GM12878 (cell line): ENCODE measurements at regions not wholly inside any gene's neighbourhood (a gene's known extent, or its start where the extent isn't known, plus 50 kb on each side); places are given as distances from the start of the nearest gene placed in this dataset.

Experiments used
- ATAC-seq: fragments of 200-7000 bp; cut with Tn5 transposase; 3 replicates; pipeline ENCODE4 v1.9.1; 2020; ENCODE audit warnings: mild to moderate bottlenecking, moderate library complexity
- BruUV-seq: library from RNA; stranded (reverse); fragments of 400-500 nt; replicated peaks from 2 replicates; lab custom pipeline; 2021; lab: Mats Ljungman, UMichigan
- CTCF ChIA-PET: fragments of 300-600 bp; sonication (Branson Sonifier 250); formaldehyde crosslinking; extraction: SDS; loops from one replicate; lab custom pipeline; 2021; ENCODE audit warnings: inconsistent platforms; lab: Yijun Ruan, JAX
- POLR2A ChIA-PET: fragments of 350-600 bp; formaldehyde crosslinking; extraction: SDS; loops from one replicate; lab custom pipeline; 2021; ENCODE audit warnings: inconsistent platforms; lab: Charles Lee
- RAD21 ChIA-PET: fragments of 300-600 bp; sonication (Branson Sonifier 250); formaldehyde crosslinking; loops from one replicate; lab custom pipeline; 2023; ENCODE audit warnings: antibody characterized with exemption; ENCODE audit not compliant: unreplicated experiment; lab: Charles Lee
- SMC1A ChIA-PET: fragments of 300-600 bp; sonication (Branson Sonifier 250); formaldehyde crosslinking; loops from one replicate; lab custom pipeline; 2023; ENCODE audit not compliant: unreplicated experiment, uncharacterized antibody; lab: Charles Lee
- DNase-seq: peaks from one replicate; pipeline ENCODE4 v3.0.0-alpha.2; 2011; ENCODE audit warnings: low read depth, low spot score
- FAIRE-seq: peaks from 3 replicates; lab custom pipeline; 2011; peaks lifted over from hg19 to GRCh38; lab: Jason Lieb, UNC
- H2AFZ ChIP-seq: 2 replicates; pipeline ENCODE4 v1.6.0; 2011; ENCODE audit warnings: low read depth, low read length, control low read depth; ENCODE audit not compliant: control insufficient read depth
- H3K27ac ChIP-seq: 2 replicates; pipeline ENCODE4 v1.5.1; 2011; ENCODE audit warnings: control low read depth; ENCODE audit not compliant: control insufficient read depth, insufficient read depth
- H3K27me3 ChIP-seq, 2 experiments: replicated peaks in 1 of 2; 2 replicates each; pipeline versions ENCODE4 v1.6.0 to v1.6.1; 2011; ENCODE audit warnings: low read length in 1 of 2; ENCODE audit not compliant: control insufficient read depth in 2 of 2, insufficient read depth in 2 of 2
- H3K36me3 ChIP-seq, 2 experiments: 2 replicates each; pipeline ENCODE4 v1.5.1; 2011; ENCODE audit warnings: low read length in 1 of 2; ENCODE audit not compliant: control insufficient read depth in 2 of 2, insufficient read depth in 2 of 2
- H3K4me1 ChIP-seq: 2 replicates; pipeline ENCODE4 v1.6.1; 2011; ENCODE audit warnings: mild to moderate bottlenecking, low read length, moderate library complexity, mixed read lengths; ENCODE audit not compliant: control insufficient read depth, insufficient read depth
- H3K4me2 ChIP-seq: 2 replicates; pipeline ENCODE4 v1.6.0; 2011; ENCODE audit warnings: control low read depth; ENCODE audit not compliant: control insufficient read depth, insufficient read depth
- H3K4me3 ChIP-seq: fragments of 200-600 bp; sonication (generic); 2 replicates; pipeline ENCODE4 v1.5.1; 2016
- H3K79me2 ChIP-seq: 2 replicates; pipeline ENCODE4 v1.6.0; 2011; ENCODE audit warnings: low read length; ENCODE audit not compliant: control insufficient read depth, insufficient read depth
- H3K9ac ChIP-seq: 2 replicates; pipeline ENCODE4 v1.8.0; 2011; ENCODE audit warnings: low read length, control low read depth, mixed read lengths; ENCODE audit not compliant: control insufficient read depth, insufficient read depth
- H3K9me3 ChIP-seq: replicated peaks from 3 replicates; pipeline ENCODE4 v1.5.1; 2011; ENCODE audit warnings: mild to moderate bottlenecking, low read length; ENCODE audit not compliant: control insufficient read depth, insufficient read depth
- H4K20me1 ChIP-seq: 2 replicates; pipeline ENCODE4 v1.6.0; 2011; ENCODE audit not compliant: control insufficient read depth, insufficient read depth
- CBX3 ChIP-seq: fragments of 200-600 bp; sonication (generic); IDR thresholded peaks from 2 replicates; pipeline ENCODE4 v1.6.1; 2016; ENCODE audit warnings: low read depth, borderline replicate concordance
- KLF5 ChIP-seq: fragments of 450-650 bp; IDR thresholded peaks from 2 replicates; pipeline ENCODE4 v1.6.1; 2014; ENCODE audit warnings: mild to moderate bottlenecking; ENCODE audit not compliant: partially characterized antibody
- MTA2 ChIP-seq: fragments of 450-650 bp; IDR thresholded peaks from 2 replicates; pipeline ENCODE4 v1.6.1; 2016; ENCODE audit warnings: low read depth, mild to moderate bottlenecking, moderate library complexity
- MTA3 ChIP-seq: IDR thresholded peaks from 2 replicates; pipeline ENCODE4 v1.6.1; 2012; ENCODE audit warnings: low read length, inconsistent platforms, borderline replicate concordance
- NFXL1 ChIP-seq: fragments of 450-650 bp; IDR thresholded peaks from 2 replicates; pipeline ENCODE4 v1.6.1; 2017; ENCODE audit warnings: antibody characterized with exemption, mild to moderate bottlenecking, borderline replicate concordance
- SIX5 ChIP-seq: IDR thresholded peaks from 2 replicates; pipeline ENCODE4 v1.6.1; 2011; ENCODE audit warnings: mild to moderate bottlenecking, low read depth, low read length, moderate library complexity; ENCODE audit not compliant: severe bottlenecking
- SMC3 ChIP-seq: IDR thresholded peaks from 2 replicates; pipeline ENCODE4 v1.6.1; 2011; ENCODE audit warnings: low read length, improper control_type of control experiment, borderline replicate concordance
- SPI1 ChIP-seq: IDR thresholded peaks from 2 replicates; pipeline ENCODE4 v1.6.1; 2011; ENCODE audit warnings: low read depth, mild to moderate bottlenecking, low read length, moderate library complexity, borderline replicate concordance; ENCODE audit not compliant: insufficient read depth
- SUZ12 ChIP-seq: fragments of 200-600 bp; sonication (generic); IDR thresholded peaks from one replicate; pipeline ENCODE4 v1.6.1; 2018; ENCODE audit warnings: antibody characterized with exemption, mild to moderate bottlenecking; ENCODE audit not compliant: unreplicated experiment
- ZNF622 ChIP-seq: fragments of 450-650 bp; IDR thresholded peaks from 2 replicates; pipeline ENCODE4 v1.6.1; 2017; ENCODE audit warnings: mild to moderate bottlenecking, inconsistent platforms
- ZNF687 ChIP-seq: fragments of 450-650 bp; IDR thresholded peaks from 2 replicates; pipeline ENCODE4 v1.6.1; 2017; ENCODE audit warnings: mild to moderate bottlenecking, moderate library complexity
- WGBS: methylation state at CpG from one replicate; pipeline ENCODE4 v1.1.6; 2016; ENCODE audit warnings: low lambda C conversion rate; ENCODE audit not compliant: insufficient replicate concordance, insufficient coverage; ENCODE audit errors: missing lambda C conversion rate; 5-methylcytosine and 5-hydroxymethylcytosine counted together
- in situ Hi-C: fragments of 300-500 bp; cut with MboI; formaldehyde crosslinking; loops from 9 replicates; pipeline ENCODE4 v1.14.3; 2018; ENCODE audit warnings: mixed read lengths
- intact Hi-C: fragments of 100-400 bp; cut with micrococcal nuclease; formaldehyde crosslinking; loops from one replicate; pipeline ENCODE4 v1.14.2; 2022; ENCODE audit not compliant: unreplicated experiment
- TF ChIP-seq, protein P1 (sequence below): fragments of 450-650 bp; IDR thresholded peaks from 2 replicates; pipeline ENCODE4 v1.6.1; 2018; ENCODE audit warnings: borderline replicate concordance, mild to moderate bottlenecking; ENCODE audit not compliant: partially characterized antibody

DNA sequence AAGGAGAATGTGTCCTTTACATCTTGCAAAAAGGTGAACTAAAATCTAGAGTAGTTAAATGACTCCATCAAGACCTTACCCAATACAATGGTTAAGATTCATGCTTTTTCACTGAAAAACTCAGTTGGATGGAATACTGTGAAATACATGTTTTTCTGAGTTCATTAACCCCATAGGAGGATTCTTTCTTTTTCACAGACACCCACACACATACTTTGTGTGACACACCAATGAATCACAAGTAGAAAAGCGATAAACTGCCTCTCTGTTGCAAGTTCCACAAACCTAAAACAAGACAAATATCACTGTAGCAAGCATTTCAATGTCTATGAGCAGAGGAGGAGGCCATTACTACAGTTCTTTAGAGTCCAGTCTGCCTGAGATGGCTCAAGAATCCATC is 258.8 kb upstream of the CDH5 start:
- Histone ChIP-seq H3K9ac (no peak overlapping the region), H3K4me3 (no peak overlapping the region), H3K4me1 (no peaks in the 10 kb centered on the region), H3K79me2 (no peaks in the 10 kb centered on the region), H3K27me3 (no peaks in the 10 kb centered on the region), H3K27ac (no peak overlapping the region), H2AFZ (no peak overlapping the region), H3K36me3 (no peaks in the 10 kb centered on the region), H4K20me1 (no peaks in the 10 kb centered on the region), H3K4me2 (no peak overlapping the region), H3K9me3 (no peaks in the 10 kb centered on the region)
- in situ Hi-C loops, result no loop called here
- SMC1A ChIA-PET, result no interaction called here
- FAIRE-seq (no peak), ATAC-seq (no peak), DNase-seq (no peak)
- 0% methylated on average over 1 of the region's 1 CpG for WGBS
- intact Hi-C loops, result no loop called here
- CTCF ChIA-PET, result no interaction called here
- no peak for TF ChIP-seq ZNF687
- TF ChIP-seq SMC3, result no peak
- TF ChIP-seq, protein P1, sequence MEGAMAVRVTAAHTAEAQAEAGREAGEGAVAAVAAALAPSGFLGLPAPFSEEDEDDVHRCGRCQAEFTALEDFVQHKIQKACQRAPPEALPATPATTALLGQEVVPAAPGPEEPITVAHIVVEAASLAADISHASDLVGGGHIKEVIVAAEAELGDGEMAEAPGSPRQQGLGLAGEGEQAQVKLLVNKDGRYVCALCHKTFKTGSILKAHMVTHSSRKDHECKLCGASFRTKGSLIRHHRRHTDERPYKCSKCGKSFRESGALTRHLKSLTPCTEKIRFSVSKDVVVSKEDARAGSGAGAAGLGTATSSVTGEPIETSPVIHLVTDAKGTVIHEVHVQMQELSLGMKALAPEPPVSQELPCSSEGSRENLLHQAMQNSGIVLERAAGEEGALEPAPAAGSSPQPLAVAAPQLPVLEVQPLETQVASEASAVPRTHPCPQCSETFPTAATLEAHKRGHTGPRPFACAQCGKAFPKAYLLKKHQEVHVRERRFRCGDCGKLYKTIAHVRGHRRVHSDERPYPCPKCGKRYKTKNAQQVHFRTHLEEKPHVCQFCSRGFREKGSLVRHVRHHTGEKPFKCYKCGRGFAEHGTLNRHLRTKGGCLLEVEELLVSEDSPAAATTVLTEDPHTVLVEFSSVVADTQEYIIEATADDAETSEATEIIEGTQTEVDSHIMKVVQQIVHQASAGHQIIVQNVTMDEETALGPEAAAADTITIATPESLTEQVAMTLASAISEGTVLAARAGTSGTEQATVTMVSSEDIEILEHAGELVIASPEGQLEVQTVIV, result no peak
- no peak for TF ChIP-seq SPI1
- TF ChIP-seq KLF5, result no peak
- no peak for TF ChIP-seq MTA2
- no peak for TF ChIP-seq SIX5
- TF ChIP-seq CBX3, result no peak
- no peak for TF ChIP-seq SUZ12
- no peak for TF ChIP-seq NFXL1
- no peak for TF ChIP-seq ZNF622
- no peak for TF ChIP-seq MTA3
- no TSS peak for BruUV-seq
- RAD21 ChIA-PET, result interaction anchor here (0.6 kb wide), 1 partner anchor 163 kb away, joined by 3 read pairs; no protein-coding TSS in a partner anchor
- POLR2A ChIA-PET, result no interaction called here
